ENCODE measurements at regions not wholly inside any gene's neighbourhood (a gene's known extent, or its start where the extent isn't known, plus 50 kb on each side); places are given as distances from the start of the nearest gene placed in this dataset.

DNA sequence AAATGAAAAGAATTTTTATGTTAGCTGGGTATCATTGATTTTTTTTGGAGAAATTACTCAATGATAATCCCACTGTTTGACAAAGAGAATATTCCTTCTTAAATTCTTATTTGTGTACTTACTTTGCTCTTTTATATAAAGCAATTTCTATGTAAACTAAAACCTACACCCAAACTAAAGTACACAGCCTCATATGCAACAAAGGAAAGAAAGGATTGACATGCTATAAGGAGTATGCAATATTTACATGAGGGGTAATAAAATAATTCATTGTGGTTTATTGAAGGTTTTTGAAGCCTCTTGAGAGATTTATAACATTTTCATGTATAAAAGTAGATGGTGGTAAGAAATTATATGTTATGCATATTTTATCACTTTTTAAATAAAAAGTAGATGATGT is 368.5 kb downstream of the CDH7 start:
- H3K9me3 ChIP-seq (ENCODE audit: control insufficient read depth in 3 of 3, low read length in 3 of 3) = no peaks in the 10 kb centered on the region
- no peaks in the 10 kb centered on the region for H3K4me1 ChIP-seq (ENCODE audit: control insufficient read depth in 3 of 3, insufficient read depth in 3 of 3, low read length in 3 of 3)
- no peaks in the 10 kb centered on the region for H3K36me3 ChIP-seq (ENCODE audit: control insufficient read depth in 3 of 3, insufficient read depth in 3 of 3, low read length in 3 of 3)
- H3K27me3 ChIP-seq (ENCODE audit: control insufficient read depth in 3 of 3, insufficient read depth in 3 of 3, low read length in 3 of 3) = no peaks in the 10 kb centered on the region
- H3K27ac ChIP-seq (ENCODE audit: low read depth, low read length) = no peak overlapping the region
- no peak overlapping the region for H3K4me3 ChIP-seq (ENCODE audit: low read length in 3 of 3)
- no peak overlapping the region for H3K9ac ChIP-seq (ENCODE audit: low read depth in 1 of 3, low read length in 3 of 3)

DNA sequence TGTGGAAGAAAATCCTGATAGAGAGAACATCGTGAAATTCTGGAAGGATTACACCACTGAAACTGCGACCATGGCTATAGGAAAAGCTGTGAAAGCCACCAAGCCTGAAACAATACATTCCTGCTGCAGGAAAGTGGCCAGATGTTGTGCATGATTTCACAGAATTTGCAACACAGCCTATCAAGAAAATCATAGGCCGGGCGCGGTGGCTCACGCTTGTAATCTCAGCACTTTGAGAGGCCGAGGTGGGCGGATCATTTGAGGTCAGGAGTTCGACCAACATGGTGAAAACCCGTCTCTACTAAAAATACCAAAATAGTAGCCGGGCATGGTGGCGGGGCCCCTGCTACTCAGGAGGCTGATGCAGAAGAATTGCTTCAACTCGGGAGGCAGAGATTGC is 360.2 kb downstream of the CDH7 start:
- no peaks in the 10 kb centered on the region for H3K27me3 ChIP-seq (ENCODE audit: control insufficient read depth in 3 of 3, insufficient read depth in 3 of 3, low read length in 3 of 3)
- H3K4me3 ChIP-seq (ENCODE audit: low read length in 3 of 3) = no peak overlapping the region
- no peaks in the 10 kb centered on the region for H3K36me3 ChIP-seq (ENCODE audit: control insufficient read depth in 3 of 3, insufficient read depth in 3 of 3, low read length in 3 of 3)
- H3K9ac ChIP-seq (ENCODE audit: low read depth in 1 of 3, low read length in 3 of 3) = no peak overlapping the region
- H3K9me3 ChIP-seq (ENCODE audit: control insufficient read depth in 3 of 3, low read length in 3 of 3) = no peaks in the 10 kb centered on the region
- H3K4me1 ChIP-seq (ENCODE audit: control insufficient read depth in 3 of 3, insufficient read depth in 3 of 3, low read length in 3 of 3) = no peaks in the 10 kb centered on the region
- no peak overlapping the region for H3K27ac ChIP-seq (ENCODE audit: low read depth, low read length)

DNA sequence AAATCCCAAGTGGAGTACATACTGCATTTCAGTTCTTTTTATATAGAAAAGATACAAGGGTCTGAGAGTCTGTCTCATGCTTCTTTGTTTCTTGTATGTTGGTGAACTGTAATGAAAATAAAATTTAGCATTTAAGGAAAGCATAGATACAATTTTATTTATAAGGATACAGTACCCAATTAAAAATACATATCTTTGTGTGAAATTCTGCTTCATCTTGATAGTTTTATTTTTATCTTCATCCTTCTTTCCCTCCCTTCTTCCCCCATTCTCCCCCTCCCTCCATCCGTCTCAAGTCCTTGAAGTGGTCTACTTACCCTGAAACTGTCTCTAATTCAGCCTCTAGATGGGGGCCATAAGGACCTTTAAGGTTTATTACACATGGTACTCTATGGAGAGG is 359.8 kb downstream of the CDH7 start:
- Histone ChIP-seq H3K27ac (ENCODE audit: low read depth, low read length) (no peak overlapping the region), H3K27me3 (ENCODE audit: control insufficient read depth in 3 of 3, insufficient read depth in 3 of 3, low read length in 3 of 3) (no peaks in the 10 kb centered on the region), H3K4me3 (ENCODE audit: low read length in 3 of 3) (no peak overlapping the region), H3K36me3 (ENCODE audit: control insufficient read depth in 3 of 3, insufficient read depth in 3 of 3, low read length in 3 of 3) (no peaks in the 10 kb centered on the region), H3K9ac (ENCODE audit: low read depth in 1 of 3, low read length in 3 of 3) (no peak overlapping the region), H3K9me3 (ENCODE audit: control insufficient read depth in 3 of 3, low read length in 3 of 3) (no peaks in the 10 kb centered on the region), H3K4me1 (ENCODE audit: control insufficient read depth in 3 of 3, insufficient read depth in 3 of 3, low read length in 3 of 3) (no peaks in the 10 kb centered on the region)

DNA sequence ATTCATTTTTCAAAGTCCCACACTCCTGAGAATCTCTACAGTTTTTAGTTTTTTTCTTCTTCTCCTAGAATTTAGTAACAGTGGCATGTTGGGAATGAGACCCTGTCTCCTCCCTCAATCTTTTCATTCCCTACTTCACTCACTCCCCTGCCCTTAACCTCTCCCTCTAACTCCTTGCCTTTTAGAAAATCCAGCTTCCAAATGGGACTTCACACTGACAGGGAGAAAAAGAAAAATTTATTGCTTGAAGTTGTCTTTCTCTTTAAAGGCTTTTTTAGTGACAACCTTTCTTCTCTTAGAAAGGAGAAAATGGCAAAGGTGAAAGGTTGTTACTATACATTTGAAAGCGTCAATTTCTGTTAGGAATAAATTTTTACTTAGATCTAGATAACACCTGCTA is 359.2 kb downstream of the CDH7 start:
- no peaks in the 10 kb centered on the region for H3K27me3 ChIP-seq (ENCODE audit: control insufficient read depth in 3 of 3, insufficient read depth in 3 of 3, low read length in 3 of 3)
- no peaks in the 10 kb centered on the region for H3K36me3 ChIP-seq (ENCODE audit: control insufficient read depth in 3 of 3, insufficient read depth in 3 of 3, low read length in 3 of 3)
- H3K27ac ChIP-seq (ENCODE audit: low read depth, low read length) = no peak overlapping the region
- H3K9ac ChIP-seq (ENCODE audit: low read depth in 1 of 3, low read length in 3 of 3) = no peak overlapping the region
- no peak overlapping the region for H3K4me3 ChIP-seq (ENCODE audit: low read length in 3 of 3)
- H3K9me3 ChIP-seq (ENCODE audit: control insufficient read depth in 3 of 3, low read length in 3 of 3) = no peaks in the 10 kb centered on the region
- no peaks in the 10 kb centered on the region for H3K4me1 ChIP-seq (ENCODE audit: control insufficient read depth in 3 of 3, insufficient read depth in 3 of 3, low read length in 3 of 3)

DNA sequence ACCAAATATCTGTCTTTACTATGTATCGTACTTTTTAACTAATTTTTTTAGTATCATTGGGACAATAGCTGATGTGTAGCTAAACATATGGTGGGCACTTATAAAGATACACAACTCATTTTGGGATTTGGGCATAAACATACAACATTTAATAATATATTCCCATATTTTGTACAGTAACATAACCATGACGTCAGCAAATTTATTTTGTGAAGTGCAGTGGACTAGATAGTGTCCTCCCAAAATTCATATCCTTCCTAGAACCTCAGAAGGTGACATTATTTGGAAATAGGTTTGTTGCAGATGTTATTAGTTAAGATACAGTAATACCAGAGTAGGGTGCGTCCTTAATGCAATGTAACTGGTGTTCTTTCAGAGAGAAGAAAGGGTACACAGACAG is 356.7 kb downstream of the CDH7 start:
- Histone ChIP-seq H3K27ac (ENCODE audit: low read depth, low read length) (no peak overlapping the region), H3K4me3 (ENCODE audit: low read length in 3 of 3) (no peak overlapping the region), H3K9me3 (ENCODE audit: control insufficient read depth in 3 of 3, low read length in 3 of 3) (no peaks in the 10 kb centered on the region), H3K36me3 (ENCODE audit: control insufficient read depth in 3 of 3, insufficient read depth in 3 of 3, low read length in 3 of 3) (no peaks in the 10 kb centered on the region), H3K9ac (ENCODE audit: low read depth in 1 of 3, low read length in 3 of 3) (no peak overlapping the region), H3K27me3 (ENCODE audit: control insufficient read depth in 3 of 3, insufficient read depth in 3 of 3, low read length in 3 of 3) (no peaks in the 10 kb centered on the region), H3K4me1 (ENCODE audit: control insufficient read depth in 3 of 3, insufficient read depth in 3 of 3, low read length in 3 of 3) (no peaks in the 10 kb centered on the region)

- H3K9ac ChIP-seq (ENCODE audit: low read depth in 1 of 3, low read length in 3 of 3) = no peak overlapping the region
- H3K4me1 ChIP-seq (ENCODE audit: control insufficient read depth in 3 of 3, insufficient read depth in 3 of 3, low read length in 3 of 3) = no peaks in the 10 kb centered on the region
- no peaks in the 10 kb centered on the region for H3K36me3 ChIP-seq (ENCODE audit: control insufficient read depth in 3 of 3, insufficient read depth in 3 of 3, low read length in 3 of 3)
- H3K27ac ChIP-seq (ENCODE audit: low read depth, low read length) = no peak overlapping the region
- no peak overlapping the region for H3K4me3 ChIP-seq (ENCODE audit: low read length in 3 of 3)
- H3K27me3 ChIP-seq (ENCODE audit: control insufficient read depth in 3 of 3, insufficient read depth in 3 of 3, low read length in 3 of 3) = no peaks in the 10 kb centered on the region
- H3K9me3 ChIP-seq (ENCODE audit: control insufficient read depth in 3 of 3, low read length in 3 of 3) = no peaks in the 10 kb centered on the region
These were observed 354.2 kb downstream of the CDH7 start for GRCh38 chr18:66105016-66105415.

DNA sequence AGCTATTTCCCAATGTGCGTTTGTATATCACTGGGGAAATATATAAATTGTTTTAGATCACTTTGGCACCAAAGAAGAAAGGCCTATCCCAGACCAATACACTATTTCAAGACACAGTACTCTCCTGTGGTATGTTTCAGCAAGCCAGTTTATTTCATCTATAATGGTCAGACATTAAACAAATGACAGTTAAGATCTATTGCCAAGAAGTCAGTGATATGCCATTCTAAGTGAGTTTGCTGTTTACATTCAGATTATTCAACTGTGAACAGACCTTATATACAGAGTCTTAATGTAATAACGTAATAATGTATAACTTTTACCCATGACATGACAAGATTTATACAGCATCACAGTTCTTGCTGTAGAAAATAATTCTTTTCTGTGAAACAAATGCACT is 352.7 kb downstream of the CDH7 start:
- no peaks in the 10 kb centered on the region for H3K27me3 ChIP-seq (ENCODE audit: control insufficient read depth in 3 of 3, insufficient read depth in 3 of 3, low read length in 3 of 3)
- H3K9ac ChIP-seq (ENCODE audit: low read depth in 1 of 3, low read length in 3 of 3) = no peak overlapping the region
- H3K27ac ChIP-seq (ENCODE audit: low read depth, low read length) = no peak overlapping the region
- no peaks in the 10 kb centered on the region for H3K4me1 ChIP-seq (ENCODE audit: control insufficient read depth in 3 of 3, insufficient read depth in 3 of 3, low read length in 3 of 3)
- no peak overlapping the region for H3K4me3 ChIP-seq (ENCODE audit: low read length in 3 of 3)
- H3K36me3 ChIP-seq (ENCODE audit: control insufficient read depth in 3 of 3, insufficient read depth in 3 of 3, low read length in 3 of 3) = no peaks in the 10 kb centered on the region
- H3K9me3 ChIP-seq (ENCODE audit: control insufficient read depth in 3 of 3, low read length in 3 of 3) = no peaks in the 10 kb centered on the region

- Histone ChIP-seq H3K4me1 (ENCODE audit: control insufficient read depth in 3 of 3, insufficient read depth in 3 of 3, low read length in 3 of 3) (no peaks in the 10 kb centered on the region), H3K4me3 (ENCODE audit: low read length in 3 of 3) (no peak overlapping the region), H3K27ac (ENCODE audit: low read depth, low read length) (no peak overlapping the region)
These were observed 332.3 kb downstream of the CDH7 start for GRCh38 chr18:66083078-66083477.

DNA sequence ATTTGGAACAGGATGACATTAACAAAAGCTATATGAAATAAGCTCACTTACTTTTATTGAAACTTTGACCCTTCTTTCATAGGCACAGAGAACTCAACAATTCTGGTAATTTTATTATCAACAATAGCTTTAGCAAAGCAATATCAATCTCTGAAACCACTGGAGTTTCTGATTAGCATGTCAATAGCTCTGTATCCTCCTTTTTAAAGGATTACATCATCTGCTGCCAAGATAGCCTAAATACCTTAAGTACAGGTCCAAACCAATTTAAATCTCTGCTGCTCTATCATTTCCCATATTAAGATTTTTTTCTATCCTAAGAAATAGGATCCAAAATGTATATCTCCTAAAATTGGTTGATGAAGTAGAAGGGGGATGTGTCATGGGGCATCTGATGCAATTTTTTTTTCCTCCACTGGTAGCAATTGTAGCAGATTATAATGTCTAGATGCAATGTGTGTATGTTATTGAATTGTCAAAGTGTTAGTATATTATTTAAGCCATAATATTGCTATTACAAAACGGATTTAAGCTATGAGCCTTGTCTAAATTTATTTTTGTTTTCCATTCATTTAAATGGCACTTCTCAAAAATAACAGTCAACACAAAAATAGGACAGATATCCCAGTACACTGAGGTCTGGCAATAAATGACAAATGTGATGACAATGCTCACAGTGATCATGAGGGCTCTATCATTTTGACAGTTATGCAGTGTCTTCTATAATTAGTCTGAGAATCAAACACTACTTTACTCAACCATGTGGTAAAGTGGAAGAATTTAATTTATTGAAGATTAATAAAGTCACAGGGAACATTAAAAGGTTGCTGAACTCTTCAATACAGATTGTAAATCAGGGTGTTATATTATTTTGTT is 328.4 kb downstream of the CDH7 start:
- Histone ChIP-seq H3K36me3 (ENCODE audit: control insufficient read depth in 3 of 3, insufficient read depth in 3 of 3, low read length in 3 of 3) (no peaks in the 10 kb centered on the region), H3K4me3 (ENCODE audit: low read length in 3 of 3) (no peak overlapping the region), H3K27ac (ENCODE audit: low read depth, low read length) (no peak overlapping the region), H3K9me3 (ENCODE audit: control insufficient read depth in 3 of 3, low read length in 3 of 3) (no peaks in the 10 kb centered on the region), H3K4me1 (ENCODE audit: control insufficient read depth in 3 of 3, insufficient read depth in 3 of 3, low read length in 3 of 3) (no peaks in the 10 kb centered on the region), H3K9ac (ENCODE audit: low read depth in 1 of 3, low read length in 3 of 3) (no peak overlapping the region), H3K27me3 (ENCODE audit: control insufficient read depth in 3 of 3, insufficient read depth in 3 of 3, low read length in 3 of 3) (no peaks in the 10 kb centered on the region)

More at GRCh38 chr18:66083078-66083477, 332.3 kb downstream of the CDH7 start:
- Histone ChIP-seq H3K27me3 (ENCODE audit: control insufficient read depth in 3 of 3, insufficient read depth in 3 of 3, low read length in 3 of 3) (no peaks in the 10 kb centered on the region), H3K36me3 (ENCODE audit: control insufficient read depth in 3 of 3, insufficient read depth in 3 of 3, low read length in 3 of 3) (no peaks in the 10 kb centered on the region), H3K9me3 (ENCODE audit: control insufficient read depth in 3 of 3, low read length in 3 of 3) (no peaks in the 10 kb centered on the region), H3K9ac (ENCODE audit: low read depth in 1 of 3, low read length in 3 of 3) (no peak overlapping the region)

DNA sequence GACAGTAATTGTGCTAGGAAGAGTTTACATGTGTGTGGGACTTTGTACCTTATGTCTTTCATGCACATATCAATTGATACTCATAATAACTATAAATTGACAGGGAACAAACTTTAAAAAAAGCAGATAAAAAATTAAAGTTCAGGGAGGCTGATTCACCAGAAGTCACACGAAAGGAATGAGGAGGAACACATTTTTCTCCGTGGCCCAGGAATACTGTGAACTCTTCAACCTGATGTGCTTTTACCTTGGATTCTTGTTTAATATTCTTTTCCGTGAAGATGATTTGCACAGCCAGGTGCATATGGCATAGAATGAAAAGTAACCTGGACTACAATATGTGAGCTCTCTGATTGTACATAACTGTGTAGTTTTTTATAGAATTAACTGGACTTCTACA is 326.3 kb downstream of the CDH7 start:
- Histone ChIP-seq H3K27me3 (ENCODE audit: control insufficient read depth in 3 of 3, insufficient read depth in 3 of 3, low read length in 3 of 3) (no peaks in the 10 kb centered on the region), H3K9ac (ENCODE audit: low read depth in 1 of 3, low read length in 3 of 3) (no peak overlapping the region), H3K4me1 (ENCODE audit: control insufficient read depth in 3 of 3, insufficient read depth in 3 of 3, low read length in 3 of 3) (no peaks in the 10 kb centered on the region), H3K36me3 (ENCODE audit: control insufficient read depth in 3 of 3, insufficient read depth in 3 of 3, low read length in 3 of 3) (no peaks in the 10 kb centered on the region), H3K9me3 (ENCODE audit: control insufficient read depth in 3 of 3, low read length in 3 of 3) (peaks cover 0 to 2% (median 0%) of the 10 kb centered on the region in 3 donors), H3K27ac (ENCODE audit: low read depth, low read length) (no peak overlapping the region), H3K4me3 (ENCODE audit: low read length in 3 of 3) (no peak overlapping the region)
